GM19240 (cell line): ENCODE measurements at regions not wholly inside any gene's neighbourhood (a gene's known extent, or its start where the extent isn't known, plus 50 kb on each side); places are given as distances from the start of the nearest gene placed in this dataset.
A peak's percentile ranks its signal among the peaks of the same experiment; 100 is the strongest.

Experiments
- DNase-seq: peaks from one replicate; pipeline ENCODE4 v3.0.0; 2011; ENCODE audit warnings: low spot score; ENCODE audit not compliant: insufficient read length

DNA sequence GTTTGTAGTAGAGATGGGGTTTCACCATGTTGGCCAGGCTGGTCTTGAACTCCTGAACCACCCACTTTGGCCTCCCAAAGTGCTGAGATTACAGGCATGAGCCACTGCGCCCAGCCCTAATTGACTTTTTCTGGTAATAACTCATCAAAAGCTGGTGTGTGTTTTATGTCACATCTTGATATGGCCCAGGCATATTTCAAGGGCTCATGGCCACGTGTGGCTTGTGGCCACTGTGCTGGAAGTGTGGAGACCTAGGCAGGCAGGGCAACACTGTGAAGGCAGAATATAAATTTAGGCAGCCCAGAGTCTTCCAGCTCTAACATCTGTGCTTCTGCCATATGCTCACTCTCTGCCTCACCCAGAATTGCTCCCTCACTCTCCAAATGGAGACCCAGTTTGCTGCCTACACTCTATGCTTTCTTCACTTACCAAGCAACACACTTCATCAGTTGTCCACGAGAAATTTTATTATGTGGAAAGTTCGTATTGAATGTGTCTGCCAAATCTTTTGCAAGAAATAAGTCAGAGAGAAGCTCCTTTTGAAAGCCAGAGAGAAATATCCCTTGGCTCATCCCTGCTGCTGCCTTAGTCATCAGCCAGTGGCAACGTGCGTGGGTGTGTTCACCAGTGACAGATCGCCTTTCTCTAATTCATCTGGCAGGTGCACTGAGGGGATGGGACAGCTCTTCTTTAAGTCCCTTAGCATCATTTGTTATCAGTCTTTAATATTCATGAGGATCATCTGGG lies 129.4 kb upstream of the CXCR4 start:
- no peak for DNase-seq

DNA sequence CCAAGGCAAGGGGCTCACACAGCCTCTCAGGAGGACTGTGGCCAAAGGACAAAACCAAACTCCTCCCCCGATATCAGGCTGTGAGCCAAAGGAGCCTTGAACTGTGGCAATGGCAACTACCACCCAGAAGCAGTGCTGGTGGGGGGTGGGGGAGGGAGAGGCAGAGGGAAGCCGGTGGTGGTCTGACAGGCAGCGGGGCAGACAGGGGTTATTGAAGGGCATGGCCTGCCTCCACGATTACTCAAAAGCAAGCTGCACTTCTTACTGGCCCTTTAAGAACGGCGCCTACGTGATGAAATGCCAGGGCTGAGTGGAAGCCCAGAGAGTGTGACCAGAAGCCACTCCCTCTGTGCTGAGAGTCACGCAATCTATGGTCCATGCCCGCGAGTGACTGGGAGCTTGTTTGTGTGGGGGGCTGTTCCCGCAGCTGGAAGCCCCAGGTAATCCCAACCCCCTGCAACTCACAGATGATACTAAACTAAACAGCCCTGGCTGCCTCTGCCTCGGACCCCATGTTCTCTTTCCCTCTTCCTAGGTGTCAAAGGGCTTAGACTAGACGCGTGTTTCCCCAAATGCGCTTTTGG lies 128.2 kb upstream of the CXCR4 start:
- no peak for DNase-seq

DNA sequence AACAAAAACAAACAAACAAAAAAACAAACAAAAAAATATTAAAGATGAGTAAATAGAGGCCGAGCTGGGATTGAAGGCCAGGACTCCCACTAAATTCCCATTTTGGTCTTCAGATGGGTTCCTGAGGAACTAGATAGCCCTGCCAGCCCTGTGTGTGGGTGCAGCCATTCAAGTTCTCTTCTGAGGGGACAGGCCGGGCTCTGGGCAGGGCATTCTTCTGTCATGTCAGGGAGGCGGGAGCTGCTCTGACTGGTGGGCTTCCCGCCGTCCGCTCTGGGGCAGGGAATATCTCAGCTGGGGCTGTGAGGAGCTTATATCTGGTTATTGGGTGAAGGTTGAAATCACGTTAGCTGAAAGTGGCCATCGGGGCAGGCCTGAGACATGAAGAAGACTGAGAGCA lies 127.3 kb upstream of the CXCR4 start:
- no peak for DNase-seq

DNA sequence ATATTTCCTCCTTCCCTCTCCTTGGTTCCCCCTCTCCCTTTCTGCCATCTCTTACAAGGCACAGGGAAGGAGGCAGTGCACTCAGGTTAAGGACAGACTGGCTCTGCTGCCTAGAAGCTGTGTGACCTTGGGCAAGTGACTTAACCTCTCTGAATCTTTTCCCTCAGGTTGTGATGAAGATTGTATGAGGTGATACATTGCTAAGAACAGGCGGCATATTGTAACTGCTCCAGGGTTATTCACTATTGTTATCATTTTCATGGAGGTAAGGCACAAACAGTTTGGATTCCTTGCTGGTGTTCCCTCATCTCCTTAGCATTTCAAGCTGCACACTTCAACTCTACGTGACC lies 126.6 kb upstream of the CXCR4 start:
- DNase-seq = no peak

DNA sequence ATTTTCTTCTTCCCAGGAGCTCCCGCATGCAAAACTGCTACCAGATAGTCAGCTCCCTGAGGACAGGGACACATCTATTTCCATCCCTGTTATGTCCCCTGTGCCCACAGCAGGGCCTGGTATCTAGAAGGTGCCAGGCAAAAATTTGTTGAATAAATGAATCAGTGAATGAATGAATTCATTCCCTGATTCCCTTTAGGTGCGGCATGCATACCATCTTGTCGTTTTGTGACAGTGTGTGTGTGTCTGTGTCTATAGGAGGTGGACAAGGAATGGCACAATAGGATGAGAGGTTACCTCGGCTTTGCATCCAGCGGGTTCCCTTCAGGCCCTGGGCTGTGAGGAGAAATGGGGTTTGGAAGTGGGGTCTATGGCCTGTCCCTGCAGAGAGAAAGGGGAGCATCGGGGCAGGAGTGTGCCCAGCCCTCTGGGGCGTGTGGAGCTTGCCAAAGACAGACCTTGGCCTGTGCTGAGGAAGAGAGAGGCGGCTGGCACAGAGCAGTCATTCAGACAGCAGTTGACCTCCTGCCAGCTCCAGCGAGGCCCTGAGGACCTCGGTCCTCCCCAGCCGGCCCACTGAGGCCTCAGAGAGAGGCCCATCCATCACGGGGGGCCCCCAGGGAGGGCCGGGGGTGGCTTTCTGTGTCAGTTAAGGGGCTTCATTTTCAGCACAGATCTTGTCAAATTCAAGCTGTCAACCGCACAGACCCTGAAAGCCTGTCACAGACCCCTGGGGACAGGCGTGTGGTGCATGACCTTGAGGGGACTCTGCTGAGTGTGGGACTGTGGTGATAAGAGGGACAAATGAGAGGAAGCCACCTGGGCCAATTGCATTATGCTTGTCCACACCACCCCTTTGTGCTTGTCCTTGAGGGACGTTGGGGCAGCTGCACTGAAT lies 125.9 kb upstream of the CXCR4 start:
- DNase-seq = no peak

- no peak for DNase-seq
Observed at GRCh38 chr2:136242687-136243277, 124.8 kb upstream of the CXCR4 start.

DNA sequence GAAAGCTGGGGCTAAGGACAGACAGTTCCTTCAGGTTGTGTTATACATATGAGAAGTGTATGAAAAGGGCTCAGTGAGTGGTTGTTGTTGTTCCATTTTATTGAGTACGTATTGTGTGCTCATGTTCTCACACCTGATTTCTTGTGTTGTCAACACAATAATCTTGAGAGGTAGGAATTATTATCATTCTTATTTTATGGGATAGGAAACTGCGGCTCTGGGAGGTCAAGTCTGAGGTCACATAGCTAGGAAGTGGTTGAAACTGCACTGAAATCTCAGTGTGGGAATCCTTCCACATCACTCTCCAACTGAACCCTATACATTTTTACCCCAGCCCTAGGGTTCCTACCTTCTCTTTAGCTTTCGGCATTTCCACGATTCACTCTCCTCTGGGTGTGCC lies 124.2 kb upstream of the CXCR4 start:
- DNase-seq = no peak

- no peak for DNase-seq
Observed at GRCh38 chr2:136239079-136239685, 121.2 kb upstream of the CXCR4 start.

DNA sequence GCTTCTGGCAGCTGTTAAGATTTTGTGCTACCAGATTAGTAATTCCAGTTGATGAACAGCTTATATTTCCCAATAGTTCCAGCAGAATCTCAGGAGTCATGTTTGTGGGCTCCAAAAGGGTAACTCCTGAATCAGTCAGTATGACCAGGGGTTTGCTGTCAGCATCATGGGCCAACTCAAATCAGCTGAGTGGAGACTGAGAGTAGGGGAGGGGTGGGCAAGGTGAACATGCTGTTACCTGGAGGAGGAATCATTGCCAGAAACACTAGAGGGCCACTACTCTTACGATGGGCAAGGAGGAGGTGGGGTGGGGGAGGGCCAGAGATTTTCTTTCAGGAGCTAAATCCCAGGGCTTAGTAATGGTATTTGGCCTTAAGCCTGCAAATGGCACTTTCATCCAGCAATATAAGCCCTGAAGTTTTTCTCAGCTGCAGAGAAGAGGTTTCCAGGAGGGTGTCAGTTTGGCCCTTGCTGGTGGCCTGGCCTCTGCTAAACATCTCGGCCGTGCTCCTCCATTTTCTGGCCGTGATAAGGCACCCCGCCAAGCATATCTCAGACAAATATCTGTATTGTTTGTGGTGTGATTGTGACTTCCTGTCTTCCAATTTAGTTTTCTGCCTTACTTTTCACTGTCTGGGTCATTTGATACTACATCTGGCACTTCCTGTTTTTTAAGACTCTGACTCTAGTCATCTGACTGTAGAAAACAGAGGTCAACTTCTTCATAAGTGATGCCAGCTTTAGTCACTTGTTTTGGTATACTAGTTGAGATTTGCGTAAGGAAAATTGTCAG lies 120.5 kb upstream of the CXCR4 start:
- DNase-seq = peak; percentile 46

DNA sequence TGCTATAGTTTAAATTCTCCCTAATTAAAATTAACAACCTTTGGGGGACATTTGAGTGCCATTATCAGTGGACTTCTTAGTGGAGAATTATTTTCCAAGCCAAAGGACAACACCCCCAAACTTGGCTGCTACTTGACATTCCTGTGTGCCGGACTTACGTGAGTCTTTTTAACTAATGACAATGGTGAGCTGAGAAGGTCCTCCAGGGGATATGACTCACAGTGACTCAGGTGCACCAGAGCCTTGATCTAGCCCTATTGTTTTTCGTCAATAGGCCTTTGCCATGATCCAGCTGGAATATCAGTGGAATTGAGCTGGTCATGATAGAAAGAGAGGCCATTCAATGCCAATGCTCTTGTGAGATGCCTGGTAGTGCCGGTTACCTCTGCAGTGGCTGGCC lies 118.1 kb upstream of the CXCR4 start:
- no peak for DNase-seq

- no peak for DNase-seq
Observed at GRCh38 chr2:136235546-136235945, 117.6 kb upstream of the CXCR4 start.

DNA sequence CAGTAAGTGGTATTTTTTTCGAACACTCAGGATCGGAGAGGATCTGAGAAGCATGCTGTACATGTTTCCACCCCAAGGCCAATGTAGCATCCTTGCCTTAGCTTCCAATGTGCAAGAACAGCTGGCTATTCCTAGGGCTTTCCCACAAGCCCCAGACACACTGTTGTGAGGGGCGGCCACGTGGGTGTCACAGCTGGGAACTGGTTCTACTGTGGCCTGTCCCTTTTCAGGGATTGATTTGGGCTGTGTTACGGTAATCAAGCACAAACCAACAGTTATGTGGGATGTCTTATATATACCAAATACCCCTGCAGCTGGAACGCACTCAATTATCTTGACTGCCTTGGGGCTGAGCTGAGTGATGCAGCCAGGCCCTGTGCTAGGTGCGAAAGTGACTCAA lies 116.3 kb upstream of the CXCR4 start:
- no peak for DNase-seq

- no peak for DNase-seq
Observed at GRCh38 chr2:136233298-136233697, 115.3 kb upstream of the CXCR4 start.

DNA sequence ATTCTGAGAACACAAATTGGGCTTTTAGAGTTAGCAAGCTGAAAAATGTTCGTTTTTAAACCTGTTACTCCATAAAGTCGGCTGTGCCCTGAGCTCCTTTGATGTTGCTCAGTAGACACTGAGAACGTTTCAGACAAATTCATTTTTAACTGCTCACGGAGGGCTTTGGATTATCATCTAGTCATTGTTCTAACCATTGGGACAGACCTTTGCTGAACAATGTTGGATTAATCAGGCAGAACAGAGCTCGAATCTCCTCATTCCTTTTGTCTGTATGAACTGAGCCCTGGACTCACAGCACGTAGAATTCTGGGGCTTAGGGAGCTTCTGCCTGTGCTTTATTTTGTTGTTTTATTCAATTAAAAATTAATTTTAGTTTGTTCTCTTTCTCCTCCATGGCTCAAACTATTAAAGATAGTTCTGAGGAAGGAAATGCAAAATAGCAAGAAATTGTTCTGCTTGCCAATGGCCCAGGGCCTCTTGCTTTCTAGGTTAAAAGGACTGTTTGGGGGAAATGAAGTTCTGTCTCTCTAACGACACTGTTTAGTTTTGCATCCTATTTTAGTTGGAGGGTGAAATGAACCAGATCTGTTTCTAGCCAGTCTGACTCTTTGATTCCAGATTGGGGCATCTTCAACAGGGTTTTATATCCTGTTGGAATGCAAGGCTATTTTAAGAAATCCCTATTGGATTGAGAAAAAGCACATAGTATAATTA lies 114.7 kb upstream of the CXCR4 start:
- no peak for DNase-seq

DNA sequence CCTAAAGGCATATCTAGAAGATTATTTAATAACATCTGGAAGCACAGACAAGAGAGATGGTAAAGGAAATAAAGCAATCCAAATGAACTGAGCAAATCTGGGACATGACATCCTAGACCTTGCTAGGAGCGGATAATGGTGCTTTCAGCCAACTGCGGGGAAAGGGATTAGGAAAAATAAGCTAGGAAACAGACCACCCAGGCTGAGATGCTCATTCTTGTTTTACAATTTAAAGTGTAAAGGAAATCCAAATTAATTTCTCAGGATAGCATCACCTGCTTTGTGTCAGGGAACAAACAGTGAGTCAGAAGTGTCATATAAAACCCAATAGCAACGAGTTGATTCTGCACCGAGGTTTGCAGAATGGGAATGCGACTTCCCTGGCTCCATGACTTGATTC lies 112.5 kb upstream of the CXCR4 start:
- no peak for DNase-seq

GRCh38 chr2:136226903-136227302 lies 109.0 kb upstream of the CXCR4 start:
- DNase-seq = no peak

- no peak for DNase-seq
Observed at GRCh38 chr2:136225950-136226835, 108.2 kb upstream of the CXCR4 start.

DNA sequence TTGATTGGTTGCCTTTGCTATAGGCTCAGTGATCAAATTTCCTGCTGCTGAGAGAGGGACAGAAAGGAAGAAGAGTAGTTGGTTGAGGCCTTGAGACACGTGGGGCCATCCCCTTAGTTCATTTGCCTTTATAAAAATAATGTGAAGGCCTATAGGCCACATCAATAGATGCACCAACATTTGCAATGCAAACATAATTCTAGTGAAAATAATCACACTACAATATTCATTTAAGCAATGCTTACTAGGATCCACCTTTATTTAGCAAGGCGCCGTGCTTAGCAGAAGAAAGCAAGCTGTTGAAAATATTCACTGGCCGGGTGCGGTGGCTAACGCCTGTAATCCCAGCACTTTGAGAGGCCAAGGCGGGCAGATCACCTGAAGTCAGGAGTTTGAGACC lies 105.3 kb upstream of the CXCR4 start:
- DNase-seq = no peak

DNA sequence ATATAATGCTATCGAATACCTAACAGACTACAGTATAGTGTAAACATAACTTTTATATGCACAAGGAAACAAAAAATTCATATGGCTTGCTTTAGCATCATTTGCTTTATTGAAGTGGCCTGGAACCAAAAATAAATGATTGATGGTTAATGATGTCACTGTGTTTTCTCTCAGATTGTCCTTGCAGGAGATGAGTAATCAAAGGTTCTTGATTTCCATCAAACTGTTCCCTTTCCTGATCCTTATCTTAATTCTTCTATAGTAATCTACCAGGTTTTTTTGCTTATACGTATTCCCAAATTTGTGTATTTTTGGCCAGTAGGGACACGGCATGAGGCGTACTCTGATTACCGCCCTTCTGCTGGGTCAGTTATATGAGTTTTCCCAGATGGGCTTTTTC lies 104.9 kb upstream of the CXCR4 start:
- DNase-seq = no peak
